ENCODE measurements at regions not wholly inside any gene's neighbourhood (a gene's known extent, or its start where the extent isn't known, plus 50 kb on each side); places are given as distances from the start of the nearest gene placed in this dataset.

DNA sequence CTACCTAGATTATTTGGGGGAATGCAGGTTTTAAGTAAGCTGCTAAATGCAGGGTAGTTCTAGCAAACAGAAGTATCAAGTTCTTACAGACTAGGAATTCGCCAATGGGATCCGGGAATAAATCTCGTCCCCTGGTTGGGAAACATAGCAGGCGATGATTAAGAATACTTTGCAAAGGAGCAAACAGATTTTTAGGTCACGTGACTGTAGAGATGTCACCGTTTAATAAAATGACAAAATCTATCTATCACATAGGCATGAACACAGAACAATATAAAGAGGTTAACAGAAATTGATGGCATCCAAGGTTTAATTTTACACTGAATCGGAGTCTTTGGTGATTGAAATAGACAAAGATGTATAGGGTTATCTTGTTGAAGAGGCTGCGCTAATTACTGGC, 664.1 kb downstream of the BCL11A start:
- no peak for TF ChIP-seq ZFP30 (CRISPR knock-in tag; IDR thresholded peaks at IDR 0.05)
- TF ChIP-seq BACH2 (CRISPR knock-in tag; IDR thresholded peaks at IDR 0.05; ENCODE audit: borderline replicate concordance): no peak
- TF ChIP-seq, protein P1, sequence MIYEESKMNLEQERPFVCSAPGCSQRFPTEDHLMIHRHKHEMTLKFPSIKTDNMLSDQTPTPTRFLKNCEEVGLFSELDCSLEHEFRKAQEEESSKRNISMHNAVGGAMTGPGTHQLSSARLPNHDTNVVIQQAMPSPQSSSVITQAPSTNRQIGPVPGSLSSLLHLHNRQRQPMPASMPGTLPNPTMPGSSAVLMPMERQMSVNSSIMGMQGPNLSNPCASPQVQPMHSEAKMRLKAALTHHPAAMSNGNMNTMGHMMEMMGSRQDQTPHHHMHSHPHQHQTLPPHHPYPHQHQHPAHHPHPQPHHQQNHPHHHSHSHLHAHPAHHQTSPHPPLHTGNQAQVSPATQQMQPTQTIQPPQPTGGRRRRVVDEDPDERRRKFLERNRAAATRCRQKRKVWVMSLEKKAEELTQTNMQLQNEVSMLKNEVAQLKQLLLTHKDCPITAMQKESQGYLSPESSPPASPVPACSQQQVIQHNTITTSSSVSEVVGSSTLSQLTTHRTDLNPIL (CRISPR knock-in tag; IDR thresholded peaks at IDR 0.05; ENCODE audit: low read depth): no peak
- TF ChIP-seq ZNF565 (CRISPR knock-in tag; conservative IDR thresholded peaks at IDR 0.05; ENCODE audit: low read depth): no peak
- TF ChIP-seq RARB (CRISPR knock-in tag; IDR thresholded peaks at IDR 0.05): no peak
- no peak for TF ChIP-seq OSR1 (CRISPR knock-in tag; IDR thresholded peaks at IDR 0.05)
- TF ChIP-seq, protein P2, sequence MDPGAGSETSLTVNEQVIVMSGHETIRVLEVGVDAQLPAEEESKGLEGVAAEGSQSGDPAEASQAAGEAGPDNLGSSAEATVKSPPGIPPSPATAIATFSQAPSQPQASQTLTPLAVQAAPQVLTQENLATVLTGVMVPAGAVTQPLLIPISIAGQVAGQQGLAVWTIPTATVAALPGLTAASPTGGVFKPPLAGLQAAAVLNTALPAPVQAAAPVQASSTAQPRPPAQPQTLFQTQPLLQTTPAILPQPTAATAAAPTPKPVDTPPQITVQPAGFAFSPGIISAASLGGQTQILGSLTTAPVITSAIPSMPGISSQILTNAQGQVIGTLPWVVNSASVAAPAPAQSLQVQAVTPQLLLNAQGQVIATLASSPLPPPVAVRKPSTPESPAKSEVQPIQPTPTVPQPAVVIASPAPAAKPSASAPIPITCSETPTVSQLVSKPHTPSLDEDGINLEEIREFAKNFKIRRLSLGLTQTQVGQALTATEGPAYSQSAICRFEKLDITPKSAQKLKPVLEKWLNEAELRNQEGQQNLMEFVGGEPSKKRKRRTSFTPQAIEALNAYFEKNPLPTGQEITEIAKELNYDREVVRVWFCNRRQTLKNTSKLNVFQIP (CRISPR knock-in tag; IDR thresholded peaks at IDR 0.05; ENCODE audit: borderline replicate concordance, low read depth): no peak
- TF ChIP-seq PPARA (CRISPR knock-in tag; IDR thresholded peaks at IDR 0.05; ENCODE audit: borderline replicate concordance): no peak
